ENCODE measurements at regions not wholly inside any gene's neighbourhood (a gene's known extent, or its start where the extent isn't known, plus 50 kb on each side); places are given as distances from the start of the nearest gene placed in this dataset.
"Not testable (repeated sequence)": the region's sequence is repeated elsewhere in the genome, so short reads cannot be mapped to it uniquely, and the experiment has no call there.

DNA sequence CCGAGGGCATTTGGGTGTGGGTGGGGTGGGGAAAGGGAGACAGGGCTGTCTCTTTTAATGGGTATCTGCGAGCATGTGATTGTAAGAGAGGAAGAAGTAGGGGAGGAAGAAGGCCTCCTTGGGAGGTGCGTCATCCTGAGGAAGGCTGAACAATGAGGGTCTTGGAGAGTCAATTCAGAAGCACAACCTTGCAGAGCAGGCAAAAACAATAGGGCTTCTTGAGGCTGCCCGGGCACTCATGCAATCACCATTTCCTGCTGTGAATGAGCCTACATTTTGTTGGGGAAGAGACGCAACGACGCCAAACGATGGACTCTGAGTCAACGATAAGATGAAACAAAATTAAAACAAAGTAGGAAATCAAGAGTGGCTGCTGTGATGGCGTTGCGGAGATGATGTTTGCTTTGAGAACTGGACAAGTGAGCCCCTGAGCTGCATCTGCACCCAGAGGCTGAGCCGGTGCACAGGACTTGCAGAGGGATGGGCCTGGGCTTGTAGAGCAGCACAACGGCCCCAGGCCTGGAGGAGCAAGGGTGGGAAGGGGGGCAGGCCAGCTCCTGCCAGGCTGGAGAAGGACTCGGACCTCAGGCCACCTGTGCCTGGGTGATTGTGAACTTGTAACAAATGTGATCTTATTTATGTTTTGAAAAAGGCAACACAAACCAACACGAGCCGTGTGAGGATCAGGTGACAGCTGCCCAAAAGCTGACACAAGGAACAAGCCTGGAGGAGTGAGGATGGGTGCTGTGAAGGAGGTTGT, 92.3 kb upstream of the B3GAT1 start:
- no peak for DNase-seq

- no peak for DNase-seq
Observed at GRCh38 chr11:134503596-134503995, 91.6 kb upstream of the B3GAT1 start.

DNA sequence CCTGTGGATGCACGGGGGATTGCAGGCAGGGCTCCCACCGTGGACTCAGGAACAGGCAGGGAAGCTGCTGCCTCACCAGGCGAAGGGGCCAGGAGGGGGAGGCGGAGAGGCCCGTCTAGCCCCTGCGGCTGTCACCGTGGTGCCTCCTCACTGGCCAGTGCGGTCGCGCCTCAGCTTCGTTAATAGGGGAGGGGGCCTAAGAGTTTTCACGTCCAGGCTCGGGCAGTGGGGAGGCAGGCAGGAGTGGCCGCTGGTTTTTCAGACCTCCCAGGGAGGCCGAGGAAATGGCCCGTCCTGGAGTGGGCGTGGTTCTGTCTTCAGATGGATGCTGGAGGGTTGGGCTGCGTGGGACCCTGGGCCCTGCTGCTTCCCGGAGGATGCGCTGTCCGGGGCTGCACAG, 91.1 kb upstream of the B3GAT1 start:
- no peak for DNase-seq

DNA sequence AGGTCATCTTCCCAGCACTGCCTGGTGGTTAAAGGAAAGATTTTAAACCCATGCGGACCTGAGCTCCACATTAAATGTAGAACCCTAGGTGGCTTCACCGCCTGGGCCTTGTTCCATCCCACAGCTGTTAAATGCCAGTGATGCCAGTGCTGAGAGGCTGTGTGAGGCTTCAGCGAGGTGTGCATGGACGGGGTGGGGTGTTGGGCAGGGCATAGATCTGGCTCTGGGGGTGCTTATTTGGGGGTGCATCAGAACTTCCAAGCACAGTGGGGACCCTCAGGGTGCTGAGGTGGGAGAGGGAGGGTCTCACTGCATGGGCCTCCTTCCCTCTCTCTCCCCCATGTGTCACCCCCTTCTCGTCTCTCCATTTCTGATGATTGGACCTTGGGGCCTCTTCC, 90.1 kb upstream of the B3GAT1 start:
- DNase-seq = no peak

DNA sequence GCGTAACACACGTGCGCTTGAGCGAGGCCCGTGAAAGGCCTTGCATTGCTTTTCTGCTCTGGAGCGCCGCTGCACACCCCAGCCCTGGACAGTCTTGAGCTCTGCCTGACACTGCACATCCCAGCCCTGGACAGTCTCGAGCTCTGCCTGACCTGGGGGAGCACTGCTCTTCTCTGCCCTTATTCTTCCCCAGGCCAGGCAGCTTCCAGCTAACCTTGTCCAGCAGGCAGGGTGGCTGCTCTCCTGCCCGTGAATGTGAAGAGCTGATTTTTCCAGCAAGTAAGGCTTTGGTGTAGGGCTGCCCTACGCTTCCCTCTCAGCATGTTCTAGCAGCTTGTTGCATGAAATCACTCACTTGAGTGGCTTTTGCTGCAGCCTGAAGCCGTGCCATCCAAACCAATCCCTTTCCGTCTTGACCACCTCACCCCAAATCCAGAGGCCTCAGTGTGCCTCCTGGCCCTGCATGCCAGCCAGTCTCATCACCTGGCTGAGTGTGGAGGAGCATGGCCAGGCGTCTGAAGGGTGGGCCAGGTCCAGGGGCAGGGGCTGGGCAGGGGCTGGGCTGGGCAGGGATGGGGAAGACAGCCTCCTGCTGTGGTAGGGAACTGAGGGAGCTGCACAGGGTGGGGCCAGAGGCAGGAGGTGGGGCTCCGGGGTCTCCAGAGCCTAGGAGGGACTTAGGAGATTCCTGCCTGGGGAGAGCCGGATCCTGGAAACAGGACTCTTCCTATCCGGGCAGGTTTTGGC, 89.5 kb upstream of the B3GAT1 start:
- DNase-seq = no peak

GRCh38 chr11:134500621-134501020, 88.6 kb upstream of the B3GAT1 start:
- no peak for DNase-seq

DNA sequence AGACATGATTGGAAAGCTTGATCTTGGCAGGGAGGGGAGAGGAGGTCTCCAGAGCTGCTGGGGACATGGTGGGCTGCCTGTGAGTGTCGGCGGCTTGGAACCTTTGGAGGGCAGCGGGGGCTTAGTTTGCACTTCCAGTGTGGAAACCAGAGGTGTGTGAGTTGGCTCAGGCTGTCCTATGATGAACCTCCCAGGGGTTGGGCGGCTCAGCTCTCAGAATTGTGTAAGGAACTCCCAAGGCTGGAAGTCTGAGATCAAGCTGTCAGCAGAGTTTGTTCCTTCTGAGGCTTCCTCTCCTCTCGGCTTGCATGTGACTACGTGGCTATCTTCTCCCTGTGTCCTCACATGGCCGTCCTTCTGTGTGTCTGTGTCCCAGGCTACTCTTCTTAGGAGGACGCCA, 87.9 kb upstream of the B3GAT1 start:
- no peak for DNase-seq

- DNase-seq = no peak
Observed at GRCh38 chr11:134498326-134499139, 86.5 kb upstream of the B3GAT1 start.

- DNase-seq = no peak
Observed at GRCh38 chr11:134497586-134497985, 85.5 kb upstream of the B3GAT1 start.

DNA sequence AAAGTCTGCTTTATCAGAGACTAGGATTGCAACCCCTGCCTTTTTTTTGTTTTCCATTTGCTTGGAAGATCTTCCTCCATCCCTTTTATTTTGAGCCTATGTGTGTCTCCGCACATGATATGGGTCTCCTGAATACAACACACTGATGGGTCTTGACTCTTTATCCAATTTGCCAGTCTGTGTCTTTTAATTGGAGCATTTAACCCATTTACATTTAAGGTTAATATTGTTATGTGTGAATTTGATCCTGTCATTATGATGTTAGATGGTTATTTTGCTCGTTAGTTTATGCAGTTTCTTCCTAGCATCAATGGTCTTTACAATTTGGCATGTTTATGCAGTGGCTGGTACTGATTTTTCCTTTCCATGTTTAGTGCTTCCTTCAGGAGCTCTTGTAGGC, 84.0 kb upstream of the B3GAT1 start:
- not testable (repeated sequence) for DNase-seq

GRCh38 chr11:134494395-134494794, 82.4 kb upstream of the B3GAT1 start:
- not testable (repeated sequence) for DNase-seq

GRCh38 chr11:134492411-134492810, 80.4 kb upstream of the B3GAT1 start:
- DNase-seq = not testable (repeated sequence)

DNA sequence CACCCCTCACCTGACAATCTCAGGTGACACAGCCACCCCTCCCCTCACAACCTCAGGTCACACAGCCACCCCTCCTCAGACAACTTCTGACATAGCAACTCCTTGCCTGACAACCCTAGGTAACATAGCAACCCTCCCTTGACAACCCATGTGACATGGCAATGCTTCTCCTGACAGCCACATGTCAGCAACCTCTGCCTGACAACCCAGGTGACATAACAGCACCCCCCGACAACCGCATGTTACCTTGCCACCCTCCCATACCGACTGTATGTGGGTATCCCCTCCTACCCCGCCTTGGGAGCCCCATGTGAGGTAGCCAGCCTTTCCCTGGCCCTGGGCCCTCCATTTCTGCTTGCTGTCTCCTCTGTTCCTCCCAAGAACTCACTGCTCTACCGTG, 77.7 kb upstream of the B3GAT1 start:
- DNase-seq = no peak

GRCh38 chr11:134488913-134489312, 76.9 kb upstream of the B3GAT1 start:
- no peak for DNase-seq

GRCh38 chr11:134488512-134488911, 76.5 kb upstream of the B3GAT1 start:
- no peak for DNase-seq

DNA sequence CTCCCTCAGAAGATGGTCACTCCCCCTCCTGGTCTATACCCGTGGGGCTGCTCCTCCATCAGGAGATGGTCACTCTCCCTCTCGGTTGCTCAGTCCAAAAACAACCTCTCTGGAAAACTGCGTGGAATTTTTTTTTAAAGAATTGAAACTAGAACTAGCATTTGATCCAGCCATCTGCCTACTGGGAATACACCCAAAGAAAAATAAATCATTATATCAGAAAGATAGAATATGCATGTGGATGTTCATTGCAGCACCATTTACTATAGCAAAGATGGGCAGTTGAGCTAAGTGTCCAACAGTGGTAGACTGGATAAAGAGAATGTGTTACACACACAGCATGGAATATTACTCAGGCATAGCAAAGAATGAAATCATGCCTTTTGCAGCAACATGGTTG, 75.7 kb upstream of the B3GAT1 start:
- no peak for DNase-seq

- DNase-seq = no peak
Observed at GRCh38 chr11:134486704-134487103, 74.7 kb upstream of the B3GAT1 start.

DNA sequence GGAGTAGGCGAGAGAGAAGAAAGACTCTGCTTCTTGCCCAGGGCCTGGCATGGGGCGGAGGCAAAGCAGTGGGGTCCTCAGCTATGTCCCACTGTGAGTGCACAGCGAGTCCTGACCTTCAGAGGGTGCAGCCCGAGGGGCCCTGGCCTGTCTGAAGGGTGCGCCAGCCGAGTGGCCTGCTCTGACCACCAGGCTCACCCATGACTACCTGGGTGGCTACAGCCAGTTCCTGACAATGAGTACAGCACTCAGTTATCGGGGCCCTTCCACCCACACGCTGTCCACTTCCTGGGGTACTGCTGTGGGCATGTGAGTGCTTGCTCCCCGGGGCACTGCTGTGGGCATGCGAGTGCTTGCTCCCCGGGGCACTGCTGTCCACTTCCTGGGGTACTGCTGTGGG, 74.1 kb upstream of the B3GAT1 start:
- no peak for DNase-seq

- DNase-seq = no peak
Observed at GRCh38 chr11:134485316-134485715, 73.3 kb upstream of the B3GAT1 start.

DNA sequence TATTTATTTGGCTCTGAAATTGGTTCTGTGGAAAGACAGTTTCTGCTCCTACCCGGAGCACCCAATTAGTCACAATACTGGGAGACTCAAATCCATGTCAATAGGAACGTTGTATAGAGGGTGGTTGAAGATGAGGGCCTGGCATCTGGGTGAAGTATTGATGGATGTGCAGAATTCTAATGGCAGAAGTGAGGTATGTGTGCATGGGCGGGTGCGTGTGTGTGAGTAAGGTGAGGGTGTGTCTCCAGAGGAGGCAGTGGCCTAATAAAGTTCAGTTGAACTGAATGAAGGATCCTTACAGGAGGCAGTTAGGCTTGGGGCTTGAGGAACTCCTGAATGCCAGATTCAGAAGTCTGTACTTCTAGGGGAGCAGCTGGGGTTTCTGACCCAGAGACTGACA, 71.8 kb upstream of the B3GAT1 start:
- DNase-seq = no peak

DNA sequence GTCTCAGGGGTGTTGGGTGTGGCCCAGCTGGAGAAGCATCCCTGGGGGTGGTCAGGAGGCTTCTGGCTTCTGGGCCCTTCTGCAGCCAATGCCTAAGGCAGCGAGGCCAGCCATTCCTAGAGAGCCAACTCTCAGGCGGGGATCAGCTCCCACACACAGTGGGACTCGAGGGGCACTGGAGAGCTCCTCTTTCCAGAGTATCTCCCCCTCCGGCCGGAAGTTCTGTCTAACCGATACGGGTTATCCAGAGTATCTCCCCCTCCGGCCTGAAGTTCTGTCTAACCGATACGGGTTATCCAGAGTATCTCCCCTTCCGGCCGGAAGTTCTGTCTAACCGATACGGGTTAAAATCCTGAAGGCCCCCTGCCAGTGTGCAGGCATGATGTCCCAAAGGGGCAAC, 71.2 kb upstream of the B3GAT1 start:
- no peak for DNase-seq

DNA sequence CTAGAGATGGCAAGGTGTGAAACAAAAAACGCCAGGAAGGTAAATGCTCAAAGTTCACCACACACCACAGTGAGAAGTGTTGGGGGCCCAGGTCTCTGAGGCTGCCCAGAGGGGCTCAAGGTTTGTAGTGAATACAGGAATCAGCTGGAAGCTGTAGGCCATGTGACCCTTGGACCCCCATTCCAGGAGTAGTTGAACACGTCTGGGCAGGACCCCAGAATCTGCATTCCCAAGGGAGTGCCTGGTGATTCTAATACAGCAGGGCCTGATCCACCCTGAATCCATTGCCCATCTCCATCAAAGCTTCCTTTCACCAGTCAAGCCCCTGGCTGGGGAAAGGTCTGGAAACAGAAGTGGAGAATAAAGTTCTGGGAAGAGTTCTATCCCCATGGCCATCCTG, 70.8 kb upstream of the B3GAT1 start:
- DNase-seq = no peak

DNA sequence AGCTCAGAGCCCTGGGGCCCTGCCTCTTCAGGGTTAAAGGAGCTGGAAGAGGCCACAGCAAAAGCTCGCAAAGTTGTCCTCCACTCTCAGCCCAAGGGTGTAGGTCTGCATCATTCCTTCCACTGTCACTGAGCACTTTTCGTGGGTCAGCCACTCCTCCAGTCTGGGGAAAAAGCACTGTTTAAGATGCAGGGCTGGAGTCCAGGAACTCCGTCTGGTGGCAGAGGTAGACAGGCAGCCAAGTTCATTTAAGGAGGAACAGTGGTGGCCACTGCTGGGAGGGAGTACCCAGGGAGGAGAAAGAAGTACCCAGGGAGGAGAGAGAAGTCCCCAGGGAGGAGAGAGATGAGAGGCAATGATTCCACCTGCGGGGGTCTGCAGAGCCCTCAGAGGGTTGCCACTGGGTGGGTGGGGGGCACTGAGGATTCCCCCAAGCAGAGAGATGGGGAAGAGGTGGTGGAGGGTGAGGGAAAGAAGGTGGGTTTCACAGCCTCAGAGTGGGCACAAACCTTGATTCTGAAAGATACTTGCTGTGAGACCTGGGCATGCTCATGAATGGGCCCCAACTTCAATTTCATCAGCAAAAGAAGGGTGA, 70.0 kb upstream of the B3GAT1 start:
- no peak for DNase-seq
